Stimulated activated CD8-positive, alpha-beta memory T cell treated with anti-CD3 and anti-CD28 coated beads, Interleukin-15, amount 100 ng/mL, for 48 hours (primary cell): ENCODE measurements at regions not wholly inside any gene's neighbourhood (a gene's known extent, or its start where the extent isn't known, plus 50 kb on each side); places are given as distances from the start of the nearest gene placed in this dataset.

Experiments used
- DNase-seq, 2 donors: peaks; one replicate each; pipeline ENCODE4 v3.0.0-alpha.2; 2020; ENCODE audit warnings: low read depth in 2 of 2

GRCh38 chr5:21694567-21694966 lies 1158.6 kb downstream of the CDH12 start:
- DNase-seq: no peak

- no peak for DNase-seq
These were observed 1159.6 kb downstream of the CDH12 start for GRCh38 chr5:21693591-21693990.

GRCh38 chr5:21689587-21689986 lies 1163.6 kb downstream of the CDH12 start:
- DNase-seq: no peak

- no peak for DNase-seq
These were observed 1164.5 kb downstream of the CDH12 start for GRCh38 chr5:21688655-21689054.

- DNase-seq: no peak
These were observed 1165.5 kb downstream of the CDH12 start for GRCh38 chr5:21687621-21688020.

- no peak for DNase-seq
These were observed 1166.4 kb downstream of the CDH12 start for GRCh38 chr5:21686706-21687105.

GRCh38 chr5:21685522-21685921 lies 1167.6 kb downstream of the CDH12 start:
- DNase-seq: no peak

GRCh38 chr5:21684992-21685391 lies 1168.2 kb downstream of the CDH12 start:
- DNase-seq: no peak

GRCh38 chr5:21681911-21682310 lies 1171.2 kb downstream of the CDH12 start:
- DNase-seq: no peak

- no peak for DNase-seq
These were observed 1172.5 kb downstream of the CDH12 start for GRCh38 chr5:21680641-21681040.

- DNase-seq: no peak
These were observed 1172.9 kb downstream of the CDH12 start for GRCh38 chr5:21680196-21680595.

GRCh38 chr5:21678526-21678925 lies 1174.6 kb downstream of the CDH12 start:
- no peak for DNase-seq

- DNase-seq: no peak
These were observed 1180.2 kb downstream of the CDH12 start for GRCh38 chr5:21672911-21673310.

GRCh38 chr5:21672360-21672759 lies 1180.8 kb downstream of the CDH12 start:
- no peak for DNase-seq

GRCh38 chr5:21665524-21665923 lies 1187.6 kb downstream of the CDH12 start:
- DNase-seq: no peak

GRCh38 chr5:21663082-21663481 lies 1190.1 kb downstream of the CDH12 start:
- DNase-seq: no peak

- DNase-seq: no peak
These were observed 1192.0 kb downstream of the CDH12 start for GRCh38 chr5:21661184-21661583.

GRCh38 chr5:21654556-21654955 lies 1198.6 kb downstream of the CDH12 start:
- DNase-seq: no peak

- no peak for DNase-seq
These were observed 1203.2 kb downstream of the CDH12 start for GRCh38 chr5:21649969-21650368.

- DNase-seq: no peak
These were observed 1206.7 kb downstream of the CDH12 start for GRCh38 chr5:21646469-21646868.

- DNase-seq: no peak
These were observed 1209.1 kb downstream of the CDH12 start for GRCh38 chr5:21644032-21644431.

- DNase-seq: no peak
These were observed 1210.8 kb downstream of the CDH12 start for GRCh38 chr5:21642312-21642711.

- no peak for DNase-seq
These were observed 1229.3 kb downstream of the CDH12 start for GRCh38 chr5:21623831-21624230.

- no peak for DNase-seq
These were observed 1237.9 kb downstream of the CDH12 start for GRCh38 chr5:21615195-21615765.
